ENCODE measurements at regions not wholly inside any gene's neighbourhood (a gene's known extent, or its start where the extent isn't known, plus 50 kb on each side); places are given as distances from the start of the nearest gene placed in this dataset.

DNA sequence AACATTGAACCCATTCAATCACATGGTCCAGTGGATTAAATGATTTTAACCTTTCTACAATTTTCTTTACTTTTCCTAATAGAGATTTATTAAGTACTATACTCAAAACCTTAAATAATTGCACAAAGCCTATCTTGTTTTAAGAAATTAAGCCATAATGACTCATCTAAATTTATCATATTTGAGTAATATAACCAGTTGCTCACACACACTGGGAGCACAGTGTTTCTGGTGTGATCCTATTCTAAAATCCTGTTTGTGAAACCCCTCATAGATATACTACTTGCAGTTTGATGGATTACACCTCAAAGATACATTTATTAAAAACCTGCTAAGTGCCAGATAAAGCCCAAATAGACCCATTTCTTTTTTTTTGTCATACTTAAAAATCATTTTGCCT is 668.3 kb upstream of the CDH18 start:
- Histone ChIP-seq H3F3A (ENCODE audit: insufficient read depth, low read length) (no peaks in the 10 kb centered on the region), H3K27ac (ENCODE audit: low read length) (no peak overlapping the region), H3K36me3 (replicated peaks; ENCODE audit: insufficient read depth, low read length) (no peaks in the 10 kb centered on the region; the same call in 1 of the 2 replicates), H3K9me2 (replicated peaks; ENCODE audit: insufficient read depth, low read length) (no peaks in the 10 kb centered on the region), H3K9ac (ENCODE audit: low read length) (no peak overlapping the region), H3K4me1 (ENCODE audit: low read length) (0 out of 2 replicates have a peak, but pooled peaks cover 5% of the 10 kb centered on the region), H4K20me1 (ENCODE audit: insufficient read depth, low read length) (no peaks in the 10 kb centered on the region), H3K27me3 (replicated peaks; ENCODE audit: insufficient read depth, low read length) (no peaks in the 10 kb centered on the region), H3K9me3 (replicated peaks; ENCODE audit: insufficient read depth, low read length) (no peaks in the 10 kb centered on the region), H2AFZ (ENCODE audit: low read length) (no peak overlapping the region), H3K4me2 (ENCODE audit: low read depth, low read length) (no peak overlapping the region), H3K4me3 (ENCODE audit: low read length) (no peak overlapping the region), H3K79me2 (ENCODE audit: low read length) (no peaks in the 10 kb centered on the region)
- DNase-seq = no peak
- no peak for TF ChIP-seq EZH2 (optimal IDR thresholded peaks at IDR 0.05; ENCODE audit: low read depth, low read length)
- no peak for TF ChIP-seq EZH2phosphoT487 (IDR thresholded peaks at IDR 0.05; ENCODE audit: low read length)
- TF ChIP-seq, protein P1, sequence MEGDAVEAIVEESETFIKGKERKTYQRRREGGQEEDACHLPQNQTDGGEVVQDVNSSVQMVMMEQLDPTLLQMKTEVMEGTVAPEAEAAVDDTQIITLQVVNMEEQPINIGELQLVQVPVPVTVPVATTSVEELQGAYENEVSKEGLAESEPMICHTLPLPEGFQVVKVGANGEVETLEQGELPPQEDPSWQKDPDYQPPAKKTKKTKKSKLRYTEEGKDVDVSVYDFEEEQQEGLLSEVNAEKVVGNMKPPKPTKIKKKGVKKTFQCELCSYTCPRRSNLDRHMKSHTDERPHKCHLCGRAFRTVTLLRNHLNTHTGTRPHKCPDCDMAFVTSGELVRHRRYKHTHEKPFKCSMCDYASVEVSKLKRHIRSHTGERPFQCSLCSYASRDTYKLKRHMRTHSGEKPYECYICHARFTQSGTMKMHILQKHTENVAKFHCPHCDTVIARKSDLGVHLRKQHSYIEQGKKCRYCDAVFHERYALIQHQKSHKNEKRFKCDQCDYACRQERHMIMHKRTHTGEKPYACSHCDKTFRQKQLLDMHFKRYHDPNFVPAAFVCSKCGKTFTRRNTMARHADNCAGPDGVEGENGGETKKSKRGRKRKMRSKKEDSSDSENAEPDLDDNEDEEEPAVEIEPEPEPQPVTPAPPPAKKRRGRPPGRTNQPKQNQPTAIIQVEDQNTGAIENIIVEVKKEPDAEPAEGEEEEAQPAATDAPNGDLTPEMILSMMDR (IDR thresholded peaks at IDR 0.05; ENCODE audit: low read length) = no peak

DNA sequence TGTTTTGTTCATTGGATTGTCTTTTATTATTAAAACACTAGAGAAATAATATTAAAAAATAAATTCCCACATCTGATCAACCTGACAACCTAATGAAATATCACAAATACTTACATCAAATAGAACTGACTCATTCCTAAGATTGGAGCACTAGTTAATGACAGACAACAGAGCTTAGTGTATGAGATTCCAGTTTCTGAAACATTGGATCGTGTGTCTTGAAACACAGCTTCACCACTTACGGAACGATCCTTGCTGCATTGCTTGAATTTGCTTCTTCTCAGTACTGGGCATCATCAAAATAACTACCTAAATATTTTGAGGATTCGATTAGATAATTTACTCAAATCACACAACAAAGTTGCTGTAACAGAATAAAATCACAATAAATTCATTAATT is 667.2 kb upstream of the CDH18 start:
- no peak overlapping the region for H3K9ac ChIP-seq (ENCODE audit: low read length)
- H3K27me3 ChIP-seq (replicated peaks; ENCODE audit: insufficient read depth, low read length) = no peaks in the 10 kb centered on the region
- H2AFZ ChIP-seq (ENCODE audit: low read length) = no peak overlapping the region
- no peaks in the 10 kb centered on the region; the same call in 1 of the 2 replicates for H3K36me3 ChIP-seq (replicated peaks; ENCODE audit: insufficient read depth, low read length)
- H3K4me2 ChIP-seq (ENCODE audit: low read depth, low read length) = no peak overlapping the region
- H3K9me2 ChIP-seq (replicated peaks; ENCODE audit: insufficient read depth, low read length) = no peaks in the 10 kb centered on the region
- H3K4me1 ChIP-seq (ENCODE audit: low read length) = 0 out of 2 replicates have a peak, but pooled peaks cover under 1% of the 10 kb centered on the region
- TF ChIP-seq, protein P1 (IDR thresholded peaks at IDR 0.05; ENCODE audit: low read length) = no peak
- TF ChIP-seq EZH2 (optimal IDR thresholded peaks at IDR 0.05; ENCODE audit: low read depth, low read length) = no peak
- no peak for TF ChIP-seq EZH2phosphoT487 (IDR thresholded peaks at IDR 0.05; ENCODE audit: low read length)
- H3F3A ChIP-seq (ENCODE audit: insufficient read depth, low read length) = no peaks in the 10 kb centered on the region
- H4K20me1 ChIP-seq (ENCODE audit: insufficient read depth, low read length) = no peaks in the 10 kb centered on the region
- H3K4me3 ChIP-seq (ENCODE audit: low read length) = no peak overlapping the region
- no peaks in the 10 kb centered on the region for H3K79me2 ChIP-seq (ENCODE audit: low read length)
- H3K9me3 ChIP-seq (replicated peaks; ENCODE audit: insufficient read depth, low read length) = no peaks in the 10 kb centered on the region
- H3K27ac ChIP-seq (ENCODE audit: low read length) = no peak overlapping the region
- no peak for DNase-seq

DNA sequence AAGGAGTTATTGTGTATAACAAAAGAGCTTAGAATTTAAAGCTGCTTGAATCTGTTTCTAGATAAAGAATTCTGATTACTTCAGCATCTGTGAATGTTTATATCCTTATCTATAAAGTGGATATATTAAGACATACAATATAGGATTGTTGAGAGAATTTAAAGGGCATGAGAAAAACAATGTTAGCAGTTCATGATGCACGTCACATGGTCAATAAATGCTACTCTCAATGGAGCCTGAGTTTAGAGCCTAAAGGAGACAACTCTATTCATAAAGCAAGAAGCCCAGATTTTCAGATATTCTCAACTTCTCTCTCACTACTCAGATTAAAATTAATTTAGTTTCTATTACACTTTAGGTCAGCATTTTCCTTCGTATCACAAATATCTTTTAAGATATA is 666.7 kb upstream of the CDH18 start:
- Histone ChIP-seq H3K9me3 (replicated peaks; ENCODE audit: insufficient read depth, low read length) (no peaks in the 10 kb centered on the region), H4K20me1 (ENCODE audit: insufficient read depth, low read length) (no peaks in the 10 kb centered on the region), H3K4me2 (ENCODE audit: low read depth, low read length) (no peak overlapping the region), H3K79me2 (ENCODE audit: low read length) (no peaks in the 10 kb centered on the region), H2AFZ (ENCODE audit: low read length) (no peak overlapping the region), H3K27me3 (replicated peaks; ENCODE audit: insufficient read depth, low read length) (no peaks in the 10 kb centered on the region), H3K4me1 (ENCODE audit: low read length) (no peaks in the 10 kb centered on the region), H3K4me3 (ENCODE audit: low read length) (no peak overlapping the region), H3K36me3 (replicated peaks; ENCODE audit: insufficient read depth, low read length) (no peaks in the 10 kb centered on the region; the same call in 1 of the 2 replicates), H3K9me2 (replicated peaks; ENCODE audit: insufficient read depth, low read length) (no peaks in the 10 kb centered on the region), H3K9ac (ENCODE audit: low read length) (no peak overlapping the region), H3F3A (ENCODE audit: insufficient read depth, low read length) (no peaks in the 10 kb centered on the region), H3K27ac (ENCODE audit: low read length) (no peak overlapping the region)
- no peak for DNase-seq
- no peak for TF ChIP-seq EZH2 (optimal IDR thresholded peaks at IDR 0.05; ENCODE audit: low read depth, low read length)
- no peak for TF ChIP-seq EZH2phosphoT487 (IDR thresholded peaks at IDR 0.05; ENCODE audit: low read length)
- TF ChIP-seq, protein P1 (IDR thresholded peaks at IDR 0.05; ENCODE audit: low read length) = no peak

Data from MM.1S (cell line).